ENCODE measurements at regions not wholly inside any gene's neighbourhood (a gene's known extent, or its start where the extent isn't known, plus 50 kb on each side); places are given as distances from the start of the nearest gene placed in this dataset.

DNA sequence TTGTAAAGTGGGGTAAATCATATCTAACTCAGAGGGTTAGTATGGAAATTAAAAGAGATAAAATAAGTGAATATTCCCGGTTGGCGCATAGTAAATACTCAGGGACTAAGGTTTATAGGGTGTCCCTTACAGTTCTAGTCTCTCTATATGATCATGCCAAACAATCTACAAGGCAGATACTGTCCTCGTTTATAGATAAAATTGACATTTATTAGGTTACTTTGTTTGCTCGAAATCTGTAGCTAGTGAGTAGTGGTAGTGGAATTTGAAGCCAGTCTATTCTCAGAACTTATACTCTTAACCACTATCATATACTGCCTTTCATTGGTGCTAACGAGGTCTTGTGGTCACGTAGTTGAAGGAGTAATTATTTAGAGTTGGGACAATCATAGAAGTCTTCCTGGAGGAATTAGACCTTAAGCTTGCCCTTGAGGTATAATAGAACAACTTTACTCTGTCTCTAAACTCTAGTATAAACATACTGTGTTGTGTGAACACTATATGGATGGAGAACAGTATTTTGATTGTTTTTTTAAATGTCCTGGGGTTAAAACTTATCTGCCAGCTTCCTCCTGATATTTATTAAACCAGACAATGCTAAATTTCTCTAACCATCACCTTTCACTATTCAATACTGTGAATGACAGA, 324.0 kb downstream of the STIM2 start:
- no peak for DNase-seq

DNA sequence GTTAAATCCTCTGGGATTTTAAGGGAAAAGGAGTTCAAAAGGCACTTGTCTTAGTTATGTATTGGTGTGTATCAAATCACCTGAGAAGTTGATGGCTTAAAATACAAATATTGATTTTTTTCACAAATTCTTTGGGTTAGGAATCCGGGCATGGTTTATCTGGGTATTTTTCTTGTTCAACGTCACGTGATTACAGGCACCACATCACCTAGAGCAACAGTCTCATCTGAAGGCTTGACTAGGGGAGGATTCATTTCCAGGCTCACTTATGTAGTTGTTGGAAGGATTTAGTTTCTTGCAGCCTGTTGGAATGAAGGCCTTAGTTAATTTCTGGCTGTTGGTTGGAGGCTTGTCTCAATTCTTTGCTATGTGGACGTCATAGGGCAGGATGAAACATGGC, 326.1 kb downstream of the STIM2 start:
- no peak for DNase-seq

DNA sequence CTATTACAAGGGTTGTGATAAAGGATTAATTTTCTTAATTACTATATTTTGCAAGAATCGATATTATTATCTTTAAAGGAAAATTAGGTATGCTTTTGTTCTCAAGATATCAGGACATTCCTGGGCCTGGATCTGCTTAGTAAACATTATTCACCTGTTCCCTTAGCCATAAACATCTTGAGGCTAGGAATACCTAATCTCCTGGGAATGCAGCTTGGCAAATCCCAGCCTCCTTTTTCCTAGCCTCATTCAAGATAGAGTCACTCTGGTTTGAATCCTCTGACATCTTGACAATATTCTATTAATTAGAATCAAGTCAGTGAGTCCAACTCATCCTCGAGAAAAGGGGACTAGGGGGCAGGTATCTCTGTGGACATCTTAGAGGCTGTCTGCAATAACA, 327.1 kb downstream of the STIM2 start:
- no peak for DNase-seq

DNA sequence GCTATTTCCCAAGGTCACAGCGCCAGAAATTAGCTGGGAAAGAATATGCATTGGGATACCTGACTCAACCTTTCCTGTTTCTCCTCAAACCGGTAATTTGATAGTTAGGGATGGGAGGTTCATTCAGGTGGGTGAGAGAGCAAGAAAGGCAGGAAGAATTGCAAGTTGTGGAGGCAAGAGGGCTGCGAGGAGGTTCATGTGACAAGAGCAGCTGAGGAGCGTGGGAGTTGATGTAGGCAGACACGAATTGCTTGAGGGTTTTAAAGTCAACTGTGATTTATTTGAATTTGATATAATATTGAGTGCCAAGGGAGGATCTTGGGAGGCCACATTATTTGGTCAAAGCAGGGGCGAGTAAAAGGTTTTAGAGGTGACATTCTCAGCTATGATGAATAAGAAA, 329.0 kb downstream of the STIM2 start:
- no peak for DNase-seq

DNA sequence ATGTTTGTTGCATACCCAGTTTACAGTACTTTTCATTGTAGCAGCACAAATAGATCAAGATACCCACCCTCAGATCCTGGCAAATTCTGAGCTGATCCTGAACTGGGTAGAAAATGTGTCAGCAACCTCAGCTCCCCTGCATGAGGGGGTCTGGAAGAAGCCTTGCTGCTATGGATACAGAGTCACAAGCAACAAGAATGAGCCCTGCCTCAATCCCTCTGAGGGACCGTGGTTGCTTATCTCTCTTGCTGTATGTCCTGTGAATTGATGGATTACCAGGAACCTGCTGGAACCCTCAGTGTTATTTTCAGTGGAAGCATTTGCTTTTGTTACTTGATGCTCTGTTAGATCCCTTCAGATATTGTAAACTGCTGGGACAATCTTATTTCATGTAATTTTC, 331.0 kb downstream of the STIM2 start:
- no peak for DNase-seq

DNA sequence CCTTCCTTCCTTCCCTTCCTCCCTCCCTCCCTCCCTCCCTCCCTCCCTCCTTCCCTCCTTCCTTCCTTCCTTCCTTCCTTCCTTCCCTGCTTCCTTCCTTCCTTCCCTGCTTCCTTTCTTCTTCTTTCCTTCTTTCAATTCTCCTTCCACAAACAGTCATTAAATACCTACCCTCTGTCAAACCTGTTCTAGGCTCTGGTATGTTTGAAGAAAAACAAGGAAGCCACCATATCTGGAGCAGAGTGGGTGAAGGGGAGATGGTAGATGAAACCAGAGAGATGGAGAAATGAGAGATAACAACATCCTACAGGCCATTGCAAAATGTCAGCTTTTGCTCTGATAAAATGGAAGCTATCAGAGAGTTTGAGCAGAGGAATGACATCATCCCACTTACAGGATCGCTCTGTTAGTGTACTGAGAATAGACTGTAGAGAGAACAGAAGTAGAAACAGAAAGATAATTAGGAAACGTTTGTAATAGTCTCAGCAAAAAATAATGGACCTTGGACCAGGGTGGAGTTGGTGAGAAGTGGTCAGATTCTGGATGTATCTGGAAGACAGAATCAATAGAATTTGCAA, 334.0 kb downstream of the STIM2 start:
- no peak for DNase-seq

DNA sequence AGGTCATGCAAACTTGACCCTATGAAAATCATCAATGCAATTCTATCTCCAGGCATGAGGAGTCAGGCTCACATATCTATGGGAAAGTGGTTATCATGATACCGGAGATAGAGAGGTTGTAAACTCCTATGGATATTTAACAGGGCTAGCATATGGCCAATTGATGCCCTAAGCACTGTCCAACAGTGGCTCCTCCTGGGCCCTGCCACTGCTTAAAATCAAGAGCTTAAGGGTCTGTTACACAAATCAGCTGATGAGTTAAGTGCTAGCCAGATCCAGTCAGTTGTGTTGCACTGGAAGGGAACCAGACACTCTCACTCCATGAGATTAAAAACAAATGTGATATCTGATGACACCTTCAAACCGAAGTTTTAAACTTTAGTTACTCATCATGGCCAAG, 337.6 kb downstream of the STIM2 start:
- DNase-seq, result no peak

DNA sequence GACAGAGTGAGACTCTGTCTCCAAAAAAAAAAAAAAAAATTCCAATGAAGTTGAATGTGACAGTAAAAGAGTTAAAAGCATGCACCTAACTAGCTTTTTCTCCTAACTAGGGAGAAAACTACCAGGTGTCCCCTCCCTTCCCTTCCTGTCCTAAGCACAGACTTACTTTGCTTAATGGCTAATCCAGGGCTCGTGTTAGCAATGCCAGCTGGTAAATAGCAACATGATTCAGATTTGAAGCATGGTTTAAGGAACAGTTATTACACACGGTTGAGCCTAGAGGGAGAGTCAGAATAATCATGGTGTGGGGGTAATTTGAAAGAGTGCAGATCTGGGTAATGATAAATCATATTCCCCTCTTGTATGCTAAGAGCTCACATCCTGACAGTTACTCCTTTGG, 338.3 kb downstream of the STIM2 start:
- DNase-seq, result no peak

DNA sequence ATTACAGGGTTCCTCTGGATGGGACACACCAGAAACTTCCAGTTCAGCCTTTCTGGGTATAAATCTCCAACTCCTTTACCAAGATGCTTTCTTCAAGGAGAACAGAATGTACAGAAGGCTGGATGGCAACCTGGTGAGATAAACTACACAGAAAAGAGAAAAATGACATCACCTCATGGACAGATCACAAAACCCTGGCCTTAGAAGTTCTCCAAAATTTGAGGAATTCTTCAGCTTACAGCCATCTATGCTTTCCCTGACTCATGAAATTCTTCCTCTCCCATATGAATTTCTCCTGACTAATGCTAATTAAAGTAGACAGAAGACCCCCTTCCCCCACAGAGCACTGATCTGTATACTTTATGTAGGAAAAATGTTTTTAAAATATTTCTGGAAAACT, 345.4 kb downstream of the STIM2 start:
- DNase-seq, result no peak

DNA sequence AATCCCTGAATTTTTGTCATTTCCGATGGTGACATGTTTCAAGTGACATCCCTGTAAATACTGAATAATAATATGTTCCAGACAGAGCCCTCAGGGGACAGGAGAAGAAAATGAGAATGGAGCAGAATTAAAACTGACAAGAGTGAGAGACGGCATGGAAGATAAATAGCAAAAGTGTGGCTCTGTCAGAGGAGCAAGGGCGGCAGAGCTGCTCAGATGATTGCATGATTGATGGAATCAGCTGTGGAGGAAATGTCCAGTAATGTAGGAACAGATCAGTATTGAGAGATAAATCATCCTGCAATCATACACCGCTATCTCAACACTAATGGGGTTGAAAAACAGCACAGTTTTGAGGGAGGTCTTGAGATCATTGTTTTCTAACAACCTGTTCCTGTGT, 350.3 kb downstream of the STIM2 start:
- DNase-seq, result no peak

DNA sequence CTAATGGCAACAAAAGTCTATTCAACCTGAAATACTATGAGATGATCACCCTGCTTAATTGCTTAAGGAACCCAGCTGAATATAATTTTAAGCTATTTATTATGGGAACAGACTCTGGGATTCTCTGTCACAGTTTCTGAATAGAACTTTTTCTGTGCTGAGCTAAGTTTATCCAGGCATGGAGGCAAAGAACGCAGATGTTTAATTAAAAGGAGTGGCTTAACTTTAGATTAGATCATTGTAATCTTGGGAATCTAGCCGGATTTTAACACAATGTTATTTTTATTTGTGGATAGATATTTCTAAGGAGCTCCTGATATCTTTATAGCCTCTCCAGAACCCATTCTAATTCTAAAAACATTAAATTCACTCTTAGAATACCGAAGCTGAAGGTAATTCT, 353.4 kb downstream of the STIM2 start:
- DNase-seq, result no peak

DNA sequence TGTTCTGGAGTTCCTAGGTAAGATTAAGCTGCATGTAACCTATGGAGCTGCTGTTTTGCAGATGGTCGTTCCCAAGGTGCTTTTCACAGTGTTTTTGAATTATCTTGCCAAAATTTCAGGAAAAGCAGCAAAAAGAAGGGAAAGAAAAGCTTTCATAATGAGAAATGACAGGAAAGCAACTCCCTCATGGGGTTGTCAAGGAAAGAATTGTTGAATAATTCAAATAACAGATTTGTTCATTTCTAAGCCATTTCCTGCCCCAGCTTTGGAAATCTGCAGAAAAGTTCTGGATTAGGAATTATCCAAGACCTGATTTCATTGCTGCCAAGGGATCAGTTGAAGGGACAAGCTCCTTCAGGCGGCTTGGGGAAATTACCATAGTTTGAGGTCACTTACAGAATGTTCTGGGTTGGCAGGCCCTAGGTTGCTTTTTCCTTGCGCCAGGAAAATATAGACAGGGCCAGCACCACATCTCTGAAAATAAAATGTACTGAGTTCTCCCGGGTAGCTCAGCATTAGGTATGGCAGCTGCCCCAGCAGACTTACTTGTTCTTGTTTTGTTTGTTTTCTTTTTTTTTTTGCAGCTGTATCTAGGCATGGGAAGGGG, 354.7 kb downstream of the STIM2 start:
- no peak for DNase-seq

DNA sequence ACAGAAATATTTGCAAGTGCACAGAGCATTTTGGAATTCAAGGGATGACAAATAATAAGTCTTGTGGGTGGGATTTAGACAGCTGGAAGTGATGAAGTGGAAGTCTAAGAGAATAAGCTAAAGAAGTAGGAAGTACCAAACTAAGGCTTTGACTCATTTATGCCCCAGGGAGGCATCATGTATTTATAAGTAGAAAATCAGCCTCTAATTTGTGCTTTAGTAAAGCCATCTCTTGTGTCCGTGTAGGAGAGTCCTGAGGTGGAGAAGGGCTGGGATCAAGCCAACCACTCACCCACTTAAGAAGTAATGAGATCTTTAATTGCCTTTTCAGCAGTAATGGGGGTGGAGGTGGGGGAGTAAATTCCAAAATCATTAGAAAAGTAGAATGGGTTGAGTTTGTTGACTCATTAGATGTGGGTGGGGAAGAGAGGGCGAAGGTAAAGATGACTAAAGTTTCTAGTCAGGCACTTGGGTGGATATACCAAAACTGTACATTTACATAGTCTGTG, 356.7 kb downstream of the STIM2 start:
- DNase-seq, result no peak

DNA sequence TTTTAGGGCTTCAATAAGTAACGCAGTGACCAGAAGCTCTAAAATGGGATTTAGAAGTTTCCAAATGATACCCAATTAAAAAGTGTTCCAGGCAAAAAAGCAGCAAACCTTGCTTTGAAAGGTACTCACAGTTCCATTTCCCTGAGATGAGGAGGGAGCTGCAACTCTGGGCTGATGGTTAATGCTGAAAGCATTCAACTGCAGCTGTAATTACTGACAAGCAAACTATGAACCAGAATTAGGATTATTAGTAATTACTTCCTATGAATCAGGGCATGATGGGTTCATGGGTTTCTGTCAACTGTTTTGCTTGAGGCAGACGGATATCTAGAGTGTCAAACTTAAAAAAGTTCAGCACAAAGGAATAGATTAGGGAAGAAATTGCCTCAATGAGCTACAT, 357.4 kb downstream of the STIM2 start:
- DNase-seq, result no peak

DNA sequence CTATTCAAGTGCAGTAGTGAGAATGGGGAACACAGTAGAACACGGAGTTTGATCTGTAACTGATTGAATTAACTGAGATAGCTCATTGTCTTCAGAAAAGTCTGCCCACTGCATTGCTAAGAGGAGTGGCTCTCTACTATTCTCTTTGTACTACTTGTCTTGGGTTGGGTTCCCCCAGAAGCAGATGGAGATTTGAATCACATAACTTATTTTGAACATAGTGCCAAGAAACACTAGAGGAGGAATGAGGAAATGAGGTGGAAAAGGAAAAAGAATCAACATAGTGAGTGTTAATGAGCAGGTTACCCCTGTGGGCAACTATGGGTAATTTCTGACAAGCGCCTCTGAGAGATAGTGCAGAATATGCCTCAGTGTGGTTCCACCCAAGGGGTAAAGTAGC, 362.7 kb downstream of the STIM2 start:
- DNase-seq, result no peak

DNA sequence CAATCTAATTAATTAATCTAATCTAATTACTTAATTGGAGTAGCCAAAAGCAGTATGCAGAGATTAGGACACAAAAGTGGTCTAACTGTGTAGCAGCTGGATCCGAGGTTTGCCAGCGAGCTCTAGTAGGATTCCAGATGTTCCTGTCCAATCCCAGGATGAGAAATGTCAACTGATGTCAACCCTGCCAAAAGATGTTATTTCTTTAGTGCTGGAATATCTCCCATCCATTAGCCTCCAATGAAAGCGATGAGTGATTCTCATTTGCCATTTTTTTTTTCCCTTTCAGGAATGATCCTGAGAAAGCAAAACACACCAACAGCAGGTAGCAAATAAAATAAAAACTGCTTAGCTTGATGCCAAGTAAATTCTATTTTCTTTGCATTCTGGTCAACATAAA, 372.9 kb downstream of the STIM2 start:
- DNase-seq, result no peak

DNA sequence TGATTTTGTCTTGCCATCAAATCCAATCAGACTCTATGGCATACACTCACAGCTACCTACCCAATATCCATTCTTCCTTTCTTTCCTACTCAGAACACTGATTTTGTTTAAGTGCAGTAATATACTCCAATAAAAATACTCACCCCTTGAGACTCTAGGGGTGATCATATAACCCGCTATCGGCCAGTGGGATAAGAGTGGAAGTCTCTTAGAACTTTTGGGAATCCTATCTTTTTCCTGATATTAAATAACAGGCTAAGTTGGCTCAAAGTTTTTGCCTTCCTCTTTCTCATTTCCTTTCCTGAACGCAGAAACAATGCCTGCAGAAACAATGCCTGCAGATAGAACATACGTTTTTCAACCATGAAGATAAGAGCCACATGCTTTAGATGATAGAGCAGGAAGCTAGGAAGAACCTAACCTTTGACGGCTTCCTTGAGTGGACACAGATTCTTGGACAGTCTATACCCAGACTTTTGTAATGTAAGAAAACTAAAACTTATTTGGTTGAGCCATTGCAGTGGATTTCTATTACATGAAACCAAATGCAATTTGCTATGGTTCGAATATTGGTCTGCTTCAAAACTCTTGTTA, 373.8 kb downstream of the STIM2 start:
- no peak for DNase-seq

DNA sequence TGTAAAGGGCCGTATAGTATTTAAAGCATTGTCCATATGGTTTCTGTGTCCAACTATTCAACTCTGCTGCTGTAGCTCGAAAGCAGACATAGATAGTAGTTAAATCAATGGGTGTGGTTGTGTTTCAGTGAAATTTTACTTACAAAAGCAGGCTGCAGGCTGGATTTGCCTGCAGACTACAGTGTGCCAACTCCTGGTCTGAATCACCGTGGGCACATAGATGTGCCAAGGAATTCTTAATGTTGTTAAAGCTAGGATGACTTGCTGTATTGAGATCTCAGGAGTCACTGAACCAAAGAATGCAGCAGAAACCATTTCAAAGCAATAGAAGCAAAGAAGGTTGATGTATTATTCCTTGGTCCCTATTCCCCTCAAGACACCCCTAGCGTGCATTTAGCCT, 379.0 kb downstream of the STIM2 start:
- no peak for DNase-seq

DNA sequence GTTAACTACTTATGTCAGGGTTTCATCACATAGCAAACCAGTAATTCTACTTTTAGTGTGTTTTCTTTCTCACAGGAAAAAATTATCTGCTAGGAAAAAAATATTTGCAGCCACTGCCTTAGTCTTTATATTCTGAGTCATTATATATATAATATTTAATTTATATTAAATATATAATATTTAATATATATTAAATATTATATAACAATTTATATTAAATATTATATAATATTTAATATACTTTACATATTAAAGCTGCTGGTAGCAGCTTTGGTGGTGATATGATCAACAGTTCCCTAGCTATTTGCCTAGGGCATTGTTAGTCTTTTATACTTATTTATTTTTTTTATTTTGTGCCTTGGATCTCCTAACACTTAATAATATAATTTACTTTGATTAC, 381.6 kb downstream of the STIM2 start:
- no peak for DNase-seq

DNA sequence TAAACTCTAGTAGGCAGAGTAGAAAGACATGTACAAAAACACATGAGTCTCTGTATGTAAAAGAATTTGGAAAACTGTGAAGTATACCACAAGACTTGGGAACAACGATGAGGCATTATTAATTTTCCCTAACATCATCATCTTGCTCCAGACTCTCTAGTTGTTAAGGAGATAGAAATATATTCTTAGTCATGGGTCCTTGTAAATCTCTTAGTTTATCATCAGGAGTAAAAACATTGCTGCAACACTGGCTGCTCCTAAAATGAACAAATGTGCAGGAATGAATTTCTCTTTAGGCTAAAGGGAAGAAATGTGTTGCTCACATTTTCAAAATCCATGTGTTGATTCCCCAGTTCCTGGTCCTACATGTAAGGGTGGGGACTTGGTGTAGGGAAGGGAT, 384.6 kb downstream of the STIM2 start:
- DNase-seq, result no peak

DNA sequence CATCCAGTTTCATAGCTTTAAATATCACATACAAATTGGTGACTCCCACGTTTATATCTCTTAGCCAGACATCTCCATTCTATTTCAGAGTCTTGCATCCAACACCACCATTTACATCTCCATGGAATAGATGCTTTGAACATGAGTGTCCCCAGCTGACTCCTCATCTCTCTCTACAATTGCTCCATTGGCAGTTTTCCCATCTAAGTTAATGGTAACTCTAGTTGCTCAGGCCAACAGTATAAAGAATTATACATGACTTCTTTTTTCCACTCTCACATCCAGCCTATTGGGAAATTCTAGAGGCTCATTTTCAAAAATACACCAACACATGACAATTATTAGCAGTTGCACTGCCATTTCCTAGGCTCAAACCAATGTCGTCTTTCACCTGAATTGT, 388.2 kb downstream of the STIM2 start:
- DNase-seq, result no peak

DNA sequence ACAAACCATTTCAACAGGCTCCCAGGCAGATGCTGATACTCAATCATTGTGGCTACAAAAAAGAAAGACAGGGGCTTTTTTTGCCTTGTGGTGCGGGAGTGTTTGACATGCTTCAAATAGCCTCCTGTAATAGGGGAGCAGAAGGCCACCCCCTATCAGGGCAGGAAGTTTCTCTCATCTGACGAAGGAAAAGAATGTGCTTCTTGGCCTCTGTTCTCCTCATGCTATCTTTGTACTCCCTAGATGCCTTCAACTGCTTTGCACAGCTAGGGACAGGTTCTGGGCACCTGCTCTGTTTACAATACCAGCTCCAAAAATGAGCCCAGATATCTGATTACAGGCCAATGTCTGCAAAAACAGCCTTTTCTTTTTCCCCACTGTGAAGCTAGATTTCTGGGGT, 391.1 kb downstream of the STIM2 start:
- DNase-seq, result no peak

DNA sequence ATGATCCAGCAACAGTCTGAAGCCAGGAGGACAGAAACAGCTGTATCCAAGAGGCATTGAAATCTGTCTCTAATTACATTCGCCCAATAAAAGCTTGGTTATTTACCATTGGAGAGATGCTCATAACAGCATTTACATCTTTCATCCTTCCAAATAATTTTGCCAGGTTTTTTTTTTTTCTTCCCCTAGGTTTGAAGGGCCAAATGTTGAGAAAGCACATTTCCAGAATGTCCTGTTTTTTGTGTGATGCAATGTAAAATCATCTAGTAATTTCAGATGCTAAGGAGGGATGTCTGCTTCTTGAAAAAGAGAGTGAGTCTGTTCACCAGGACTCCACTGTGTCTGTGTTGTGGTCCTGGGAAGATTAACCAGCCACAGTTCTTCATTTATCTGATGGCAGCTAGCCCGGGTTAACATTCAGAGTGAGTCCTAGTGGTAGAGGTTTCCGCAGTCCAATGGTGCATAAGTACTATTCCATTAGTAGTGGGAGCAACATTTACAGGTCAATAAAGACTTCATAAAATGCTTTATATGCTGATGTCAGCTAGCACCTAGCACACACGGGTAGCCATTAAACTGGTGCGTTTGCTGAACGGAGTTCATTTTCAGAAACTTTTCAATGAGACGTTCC, 406.8 kb downstream of the STIM2 start:
- DNase-seq, result no peak

DNA sequence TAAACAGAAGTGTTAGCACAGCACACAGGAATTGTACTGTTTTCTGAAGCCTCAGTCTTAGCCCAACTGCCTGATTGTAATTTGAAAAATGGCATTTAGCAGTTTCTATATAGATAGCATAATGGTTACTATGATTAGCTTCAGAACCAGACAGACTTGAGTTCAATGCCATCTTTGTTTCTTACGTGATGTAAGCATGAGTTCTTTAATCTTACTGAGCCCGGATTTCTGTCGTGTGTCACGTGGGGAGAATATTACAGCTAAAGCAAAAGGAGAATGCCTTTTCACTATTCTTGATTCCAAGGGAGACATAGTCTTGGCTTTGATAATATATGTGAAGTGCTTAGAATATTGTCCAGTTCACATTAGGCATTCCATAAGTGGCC, 407.3 kb downstream of the STIM2 start:
- no peak for DNase-seq
